ENCODE measurements at regions not wholly inside any gene's neighbourhood (a gene's known extent, or its start where the extent isn't known, plus 50 kb on each side); places are given as distances from the start of the nearest gene placed in this dataset.

GRCh38 chr1:68586766-68587165 is 89.9 kb upstream of the DEPDC1 start:
- POLR2A ChIA-PET: no interaction called here

GRCh38 chr1:68588304-68588703 is 91.4 kb upstream of the DEPDC1 start:
- no TSS peak for BruUV-seq (replicated peaks)
- peaks cover 2% of the 10 kb centered on the region for H3K27me3 Mint-ChIP-seq (ENCODE audit: insufficient read depth, unreplicated experiment)
- POLR2A ChIA-PET: no interaction called here
- no peak overlapping the region for H3K4me3 Mint-ChIP-seq (ENCODE audit: unreplicated experiment)
- Histone ChIP-seq H3K4me1 (no peaks in the 10 kb centered on the region), H3K27me3 (replicated peaks; ENCODE audit: control insufficient read depth, insufficient read depth, low read length) (no peaks in the 10 kb centered on the region), H3K9me3 (no peaks in the 10 kb centered on the region), H3K36me3 (ENCODE audit: control insufficient read depth, insufficient read depth, low read length) (no peaks in the 10 kb centered on the region), H3K4me3 (ENCODE audit: low read depth, low read length) (no peak overlapping the region)
- intact Hi-C loops (cut with micrococcal nuclease; ENCODE audit: unreplicated experiment): no loop called here
- no peaks in the 10 kb centered on the region for H3K36me3 Mint-ChIP-seq (ENCODE audit: insufficient read depth, unreplicated experiment)
- CTCF ChIA-PET: no interaction called here
- no peak for DNase-seq
- H3K9me3 Mint-ChIP-seq (ENCODE audit: unreplicated experiment): no peaks in the 10 kb centered on the region
- no peak overlapping the region for H3K27ac Mint-ChIP-seq (ENCODE audit: unreplicated experiment)
- TF ChIP-seq CTCF (IDR thresholded peaks at IDR 0.05; ENCODE audit: insufficient read depth in 1 of 2, low read depth in 1 of 2, low read length in 1 of 2, severe bottlenecking in 1 of 2, unreplicated experiment in 1 of 2): no peak
- no peaks in the 10 kb centered on the region for H3K4me1 Mint-ChIP-seq (ENCODE audit: low read depth, unreplicated experiment)

More at GRCh38 chr1:68586766-68587165, 89.9 kb upstream of the DEPDC1 start:
- no peaks in the 10 kb centered on the region for H3K27me3 ChIP-seq (replicated peaks; ENCODE audit: control insufficient read depth, insufficient read depth, low read length)
- Mint-ChIP-seq H3K9me3 (ENCODE audit: unreplicated experiment) (no peaks in the 10 kb centered on the region), H3K36me3 (ENCODE audit: insufficient read depth, unreplicated experiment) (no peaks in the 10 kb centered on the region), H3K4me3 (ENCODE audit: unreplicated experiment) (no peak overlapping the region), H3K27ac (ENCODE audit: unreplicated experiment) (no peak overlapping the region), H3K4me1 (ENCODE audit: low read depth, unreplicated experiment) (no peaks in the 10 kb centered on the region), H3K27me3 (ENCODE audit: insufficient read depth, unreplicated experiment) (peaks cover 2% of the 10 kb centered on the region)
- H3K9me3 ChIP-seq: no peaks in the 10 kb centered on the region
- no peaks in the 10 kb centered on the region for H3K36me3 ChIP-seq (ENCODE audit: control insufficient read depth, insufficient read depth, low read length)
- CTCF ChIA-PET: no interaction called here
- H3K4me1 ChIP-seq: no peaks in the 10 kb centered on the region
- no peak for DNase-seq
- no peak for TF ChIP-seq CTCF (IDR thresholded peaks at IDR 0.05; ENCODE audit: insufficient read depth in 1 of 2, low read depth in 1 of 2, low read length in 1 of 2, severe bottlenecking in 1 of 2, unreplicated experiment in 1 of 2)
- no TSS peak for BruUV-seq (replicated peaks)
- H3K4me3 ChIP-seq (ENCODE audit: low read depth, low read length): no peak overlapping the region
- intact Hi-C loops (cut with micrococcal nuclease; ENCODE audit: unreplicated experiment): no loop called here

GRCh38 chr1:68590473-68590872 is 93.6 kb upstream of the DEPDC1 start:
- Mint-ChIP-seq H3K4me3 (ENCODE audit: unreplicated experiment) (no peak overlapping the region), H3K36me3 (ENCODE audit: insufficient read depth, unreplicated experiment) (no peaks in the 10 kb centered on the region), H3K27ac (ENCODE audit: unreplicated experiment) (no peak overlapping the region), H3K27me3 (ENCODE audit: insufficient read depth, unreplicated experiment) (peaks cover 2% of the 10 kb centered on the region), H3K9me3 (ENCODE audit: unreplicated experiment) (no peaks in the 10 kb centered on the region), H3K4me1 (ENCODE audit: low read depth, unreplicated experiment) (no peaks in the 10 kb centered on the region)
- BruUV-seq (replicated peaks): no TSS peak
- POLR2A ChIA-PET: no interaction called here
- H3K36me3 ChIP-seq (ENCODE audit: control insufficient read depth, insufficient read depth, low read length): no peaks in the 10 kb centered on the region
- CTCF ChIA-PET: no interaction called here
- H3K9me3 ChIP-seq: no peaks in the 10 kb centered on the region
- no peak for TF ChIP-seq CTCF (IDR thresholded peaks at IDR 0.05; ENCODE audit: insufficient read depth in 1 of 2, low read depth in 1 of 2, low read length in 1 of 2, severe bottlenecking in 1 of 2, unreplicated experiment in 1 of 2)
- H3K27me3 ChIP-seq (replicated peaks; ENCODE audit: control insufficient read depth, insufficient read depth, low read length): no peaks in the 10 kb centered on the region
- intact Hi-C loops (cut with micrococcal nuclease; ENCODE audit: unreplicated experiment): loop anchor here (1.0 kb wide), 1 partner anchor 120 kb away; no protein-coding TSS in a partner anchor
- H3K4me3 ChIP-seq (ENCODE audit: low read depth, low read length): no peak overlapping the region
- H3K4me1 ChIP-seq: no peaks in the 10 kb centered on the region
- no peak for DNase-seq
